GM21526 (cell line): ENCODE measurements at regions not wholly inside any gene's neighbourhood (a gene's known extent, or its start where the extent isn't known, plus 50 kb on each side); places are given as distances from the start of the nearest gene placed in this dataset.
"Not testable (repeated sequence)": the region's sequence is repeated elsewhere in the genome, so short reads cannot be mapped to it uniquely, and the experiment has no call there.

Source experiments
- ATAC-seq: cut with Tn5 transposase; IDR thresholded peaks from one replicate; pipeline ENCODE4 v1.9.1; 2021; ENCODE audit warnings: moderate library complexity; ENCODE audit not compliant: unreplicated experiment, low FRiP score

DNA sequence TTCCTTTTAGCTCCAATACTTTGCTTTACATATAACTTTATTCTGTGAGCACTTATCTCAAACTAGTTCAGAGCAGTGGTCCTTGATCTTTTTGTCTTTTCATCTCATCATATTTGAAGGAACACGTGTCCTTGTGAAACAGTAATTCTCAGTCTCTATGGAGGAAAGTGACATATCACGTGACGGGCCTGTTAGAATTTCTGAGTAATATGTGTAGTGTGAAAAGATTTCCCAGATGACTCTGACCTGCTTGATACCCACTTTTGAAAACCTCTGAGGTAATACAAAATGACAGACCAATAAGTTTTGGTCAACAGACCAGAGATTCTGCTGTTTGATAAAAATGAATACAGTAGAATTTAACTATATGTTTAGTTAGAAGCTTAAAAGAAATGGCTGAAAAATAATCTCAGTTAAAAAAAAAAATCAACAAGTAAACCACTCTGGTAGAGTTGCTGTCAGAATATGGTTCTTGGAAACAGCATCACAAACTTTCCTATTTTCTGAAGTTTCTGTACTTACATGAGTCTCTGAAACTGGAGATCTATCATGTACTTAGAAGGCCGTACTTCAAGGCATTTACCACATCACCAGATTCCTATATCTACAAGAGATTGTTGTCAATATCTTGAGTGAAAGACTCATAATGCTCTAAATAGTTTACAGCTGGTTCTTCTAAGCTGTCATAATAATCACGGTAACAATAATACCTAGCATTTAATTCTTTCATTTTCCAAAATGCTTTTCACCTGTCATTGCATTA, 590.2 kb upstream of the TBL1XR1 start:
- ATAC-seq = peak; percentile 84

DNA sequence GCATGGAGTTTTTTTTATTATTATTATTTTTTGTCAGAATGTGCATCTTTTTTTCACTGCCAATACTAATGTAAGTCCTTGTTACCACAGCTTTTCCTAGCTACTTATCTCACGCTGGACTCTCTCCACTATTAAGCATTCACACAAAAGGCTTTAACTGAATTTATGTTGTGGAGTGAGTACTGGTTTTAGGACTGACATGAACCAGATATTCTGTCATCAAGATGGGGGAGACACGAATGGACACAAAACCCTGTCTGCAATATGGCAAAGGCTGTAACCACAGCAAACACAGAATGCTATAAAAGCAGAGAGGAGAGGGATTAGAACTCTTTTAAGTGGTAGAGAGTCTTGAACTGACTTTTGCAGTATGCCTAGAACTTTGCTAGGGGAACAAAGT, 592.2 kb upstream of the TBL1XR1 start:
- no peak for ATAC-seq

DNA sequence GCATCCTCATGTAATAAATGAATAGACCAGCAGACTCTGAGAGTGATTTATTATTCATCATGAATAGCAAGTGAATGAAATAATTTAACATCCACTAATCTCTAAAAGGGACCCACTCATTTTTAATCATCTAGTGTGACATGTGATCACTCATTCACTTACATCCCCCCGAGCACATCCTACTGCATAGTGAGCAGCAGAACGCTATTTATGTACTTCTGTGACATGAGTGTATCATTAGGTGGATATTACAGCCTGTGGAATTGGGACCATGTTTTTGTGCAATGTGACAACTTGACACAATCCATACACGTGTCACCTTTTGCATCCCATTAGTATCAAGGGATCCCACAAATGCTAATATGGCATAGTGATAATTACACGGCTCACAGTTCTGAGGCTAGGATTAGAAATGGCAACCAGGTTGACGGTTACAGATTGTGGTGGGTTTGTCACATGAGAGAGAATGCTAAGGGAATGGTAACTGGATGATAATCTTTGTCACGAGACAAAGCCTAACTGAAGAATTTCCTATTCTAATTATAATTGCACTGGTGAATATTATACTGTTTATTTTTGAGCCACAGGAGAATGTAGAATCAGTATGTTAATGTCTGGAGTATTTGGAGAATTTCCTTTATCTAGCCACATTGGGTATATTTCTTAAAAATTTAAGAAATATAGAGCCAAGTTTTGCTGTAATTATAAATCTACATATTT, 595.2 kb upstream of the TBL1XR1 start:
- no peak for ATAC-seq

DNA sequence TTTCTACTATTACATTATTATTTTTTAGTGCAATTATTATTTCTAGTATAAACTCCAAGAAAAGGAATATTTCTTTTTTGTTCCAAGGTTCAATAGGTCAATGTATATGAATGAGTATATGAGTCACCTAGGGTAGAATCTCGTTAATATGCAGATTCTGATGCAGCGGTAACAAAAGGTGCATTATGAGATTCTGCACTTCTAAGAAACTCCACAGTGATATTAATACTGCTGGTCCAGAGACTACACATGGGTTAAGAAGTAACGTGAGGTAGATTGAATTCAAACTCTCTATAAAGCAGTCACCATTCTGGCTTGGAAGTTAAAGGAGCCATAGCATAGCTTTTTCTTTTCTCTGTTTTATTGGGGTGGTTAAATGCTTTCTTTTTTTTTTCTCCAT, 596.2 kb upstream of the TBL1XR1 start:
- ATAC-seq = no peak

DNA sequence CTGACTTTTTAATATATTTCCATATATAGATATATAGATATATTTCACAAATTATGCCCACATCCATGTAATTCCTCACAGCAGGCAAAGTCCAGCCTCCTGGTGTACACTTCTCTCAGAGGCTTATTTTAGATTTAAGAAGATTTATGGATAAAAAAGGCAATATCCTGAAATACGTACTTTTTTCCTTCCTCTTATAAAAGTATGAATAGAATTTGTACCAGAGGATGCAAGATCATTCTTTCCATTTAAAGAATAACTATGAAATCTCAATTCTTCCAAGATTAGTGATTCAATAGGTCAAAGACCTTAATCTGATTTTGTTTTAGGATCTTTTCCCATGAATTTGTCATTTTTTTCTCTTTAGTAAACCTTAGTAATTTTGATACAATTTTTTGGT, 597.9 kb upstream of the TBL1XR1 start:
- ATAC-seq = no peak

DNA sequence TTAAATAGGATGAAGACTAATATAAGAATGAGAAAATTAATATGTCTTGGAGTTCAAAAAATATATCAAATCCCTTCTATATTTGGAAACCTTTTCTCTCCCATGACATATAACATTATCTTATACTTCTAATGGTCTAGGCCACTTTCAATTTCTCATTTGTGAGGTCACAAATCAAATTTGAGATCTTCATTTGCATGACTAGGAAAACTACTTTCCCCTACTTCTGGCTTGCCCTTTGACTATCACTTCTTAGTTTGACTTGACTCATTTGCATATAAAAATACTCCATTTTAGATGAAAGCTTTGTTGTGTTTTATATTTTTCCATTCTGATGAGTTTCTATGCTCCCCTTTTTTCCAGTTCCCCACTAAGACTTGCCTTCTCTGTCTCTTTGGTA, 598.6 kb upstream of the TBL1XR1 start:
- no peak for ATAC-seq

DNA sequence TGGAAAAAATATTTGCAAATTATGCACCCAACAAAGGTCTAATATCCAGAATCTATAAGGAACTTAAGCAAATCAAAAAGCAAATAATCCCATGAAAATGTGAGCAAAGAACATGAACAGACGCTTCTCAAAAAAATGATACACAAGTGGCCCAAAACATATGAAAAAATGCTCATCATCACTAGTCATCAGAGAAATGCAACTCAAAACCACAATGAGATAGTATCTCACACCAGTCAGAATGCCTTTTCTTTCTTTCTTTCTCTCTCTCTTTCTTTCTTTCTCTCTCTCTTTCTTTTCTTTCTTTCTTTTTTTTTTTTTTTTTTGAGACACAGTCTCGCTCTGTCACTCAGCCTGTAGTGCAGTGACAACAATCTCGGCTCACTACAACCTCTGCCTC, 602.9 kb upstream of the TBL1XR1 start:
- not testable (repeated sequence) for ATAC-seq

DNA sequence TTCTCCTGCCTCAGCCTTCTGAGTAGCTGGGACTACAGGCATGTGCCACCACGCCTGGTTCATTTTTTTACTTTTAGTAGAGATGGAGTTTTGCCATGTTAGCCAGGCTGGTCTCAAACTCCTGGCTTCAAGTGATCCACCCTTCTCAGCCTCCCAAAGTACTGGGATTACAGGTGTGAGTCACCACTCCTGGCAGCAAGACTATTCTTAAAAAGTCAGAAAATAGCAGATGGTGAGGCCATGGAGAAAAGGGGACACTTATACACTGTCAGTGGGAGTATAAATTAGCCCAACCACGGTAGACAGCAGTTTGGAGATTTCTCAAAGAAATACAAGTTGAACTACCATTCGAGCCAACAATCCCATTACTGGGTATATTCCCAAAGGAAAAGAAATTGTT, 603.3 kb upstream of the TBL1XR1 start:
- no peak for ATAC-seq

DNA sequence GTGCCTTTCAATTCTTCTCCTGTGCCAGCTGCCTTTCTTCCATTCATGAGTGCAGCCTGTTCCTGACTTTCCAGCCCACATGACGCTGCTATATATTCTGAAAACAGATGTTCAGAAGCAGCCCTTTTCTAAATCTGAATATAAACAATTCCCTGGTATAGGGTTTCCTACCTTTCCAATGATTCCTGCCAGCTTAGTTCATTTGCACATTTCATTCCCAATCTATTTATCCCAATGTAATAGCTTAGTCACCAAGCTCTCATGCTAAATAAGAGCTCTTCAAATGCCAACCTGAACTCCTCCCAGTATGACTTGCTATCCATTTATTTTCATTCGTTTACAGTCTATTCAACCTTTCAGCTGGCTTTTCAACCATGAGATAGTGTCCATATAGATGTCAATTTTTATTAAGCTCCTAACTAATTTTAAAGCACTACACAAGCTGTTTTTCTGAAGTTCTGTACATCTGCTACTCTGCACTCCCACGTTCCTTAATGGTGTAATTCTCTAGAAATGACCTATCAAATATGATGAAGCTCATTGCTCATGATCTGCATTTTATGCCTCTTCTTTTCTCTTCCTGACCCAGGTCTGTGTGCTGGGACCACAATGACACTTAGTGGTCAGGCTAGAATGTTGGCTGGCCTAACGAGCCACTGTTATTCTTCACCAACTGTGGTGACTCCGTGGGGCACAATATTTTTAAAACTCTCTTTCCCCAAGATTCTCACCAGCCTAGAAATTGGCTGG, 605.0 kb upstream of the TBL1XR1 start:
- no peak for ATAC-seq

DNA sequence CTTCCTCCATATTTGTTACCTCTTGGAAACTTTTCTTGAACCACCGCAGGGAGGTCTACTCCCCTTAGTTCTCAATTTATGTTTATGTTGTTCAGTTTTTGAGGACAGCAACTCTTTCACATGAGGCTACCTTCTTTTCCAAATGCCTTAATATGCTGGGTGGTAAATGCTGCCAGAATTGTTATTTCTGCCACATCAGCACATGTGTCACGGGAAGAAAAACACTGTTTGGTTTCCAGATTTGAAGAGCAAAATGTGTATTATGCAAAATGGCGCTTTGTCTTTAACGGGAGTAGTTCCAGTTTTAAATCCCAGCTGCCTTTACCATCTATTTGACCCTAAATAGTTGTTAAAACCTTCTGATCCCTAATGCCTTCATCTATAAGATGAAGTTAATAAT, 606.2 kb upstream of the TBL1XR1 start:
- ATAC-seq = no peak

DNA sequence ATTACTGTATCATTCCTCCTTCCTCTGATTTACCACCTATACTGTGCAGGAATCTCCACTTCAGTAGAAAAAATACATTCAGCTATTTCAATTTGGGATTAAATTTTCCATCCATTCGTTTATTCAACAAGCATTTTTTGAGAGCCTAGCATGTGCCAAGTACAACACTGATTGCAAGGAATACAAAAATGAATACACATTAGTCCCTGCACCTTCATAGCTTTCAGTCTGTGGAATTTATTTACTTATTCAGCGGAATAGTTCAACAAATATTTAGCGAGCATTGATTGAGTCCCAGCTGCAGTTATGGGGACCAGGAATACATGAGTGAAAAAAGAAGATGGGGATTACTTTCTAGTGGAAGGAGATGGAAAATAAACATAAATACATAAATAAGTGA, 606.8 kb upstream of the TBL1XR1 start:
- no peak for ATAC-seq

DNA sequence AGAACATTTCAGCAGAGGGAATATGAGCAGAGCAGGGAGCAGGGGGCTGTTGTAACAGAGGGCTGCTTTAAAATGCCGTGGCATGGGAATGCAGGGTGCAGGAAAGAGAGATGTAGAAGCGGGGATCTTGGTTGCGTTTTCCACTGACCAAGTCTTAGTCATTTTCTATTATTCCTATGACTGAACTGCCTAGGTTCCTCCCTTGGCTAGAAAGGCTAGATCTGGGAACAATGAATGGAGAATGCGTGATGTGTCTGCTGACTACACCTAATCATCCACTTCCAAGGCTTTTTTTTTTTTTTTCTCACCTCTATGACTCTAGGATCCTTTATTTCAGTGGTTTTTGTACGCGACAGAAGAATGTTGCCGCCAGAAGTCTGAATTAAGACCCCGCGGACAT, 607.4 kb upstream of the TBL1XR1 start:
- no peak for ATAC-seq

DNA sequence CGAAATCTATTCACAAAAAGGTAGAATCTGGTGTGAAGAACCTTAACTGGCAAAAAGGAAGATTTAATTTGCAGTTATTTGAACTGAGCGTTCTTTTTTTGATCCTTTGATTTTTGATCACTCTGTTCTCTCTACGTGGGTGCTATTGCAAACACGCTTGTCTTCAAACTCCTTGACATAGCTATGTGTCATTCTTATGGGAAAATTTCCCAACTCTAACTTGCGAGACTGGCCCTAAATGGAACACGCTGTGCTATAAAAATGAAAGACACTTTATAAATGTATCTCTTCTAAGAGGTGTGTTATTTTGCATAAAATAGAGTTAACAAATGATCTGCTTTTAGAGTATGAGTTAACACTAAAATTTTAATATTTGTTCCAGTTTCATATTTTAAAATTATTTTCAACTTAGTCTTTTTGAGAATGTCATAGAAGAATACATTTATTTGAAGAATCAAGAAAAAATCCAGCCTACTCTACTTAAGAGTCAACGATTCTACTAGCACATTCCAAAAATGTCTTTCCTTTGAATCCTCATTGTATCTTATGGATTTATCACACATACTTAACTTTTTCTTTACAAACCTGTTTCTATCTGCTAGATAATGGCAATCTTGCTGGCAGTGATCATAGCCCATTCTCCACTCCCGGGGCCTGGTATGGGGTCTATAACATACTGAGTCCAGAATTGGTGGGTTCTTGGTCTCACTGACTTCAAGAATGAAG, 610.0 kb upstream of the TBL1XR1 start:
- ATAC-seq = no peak

DNA sequence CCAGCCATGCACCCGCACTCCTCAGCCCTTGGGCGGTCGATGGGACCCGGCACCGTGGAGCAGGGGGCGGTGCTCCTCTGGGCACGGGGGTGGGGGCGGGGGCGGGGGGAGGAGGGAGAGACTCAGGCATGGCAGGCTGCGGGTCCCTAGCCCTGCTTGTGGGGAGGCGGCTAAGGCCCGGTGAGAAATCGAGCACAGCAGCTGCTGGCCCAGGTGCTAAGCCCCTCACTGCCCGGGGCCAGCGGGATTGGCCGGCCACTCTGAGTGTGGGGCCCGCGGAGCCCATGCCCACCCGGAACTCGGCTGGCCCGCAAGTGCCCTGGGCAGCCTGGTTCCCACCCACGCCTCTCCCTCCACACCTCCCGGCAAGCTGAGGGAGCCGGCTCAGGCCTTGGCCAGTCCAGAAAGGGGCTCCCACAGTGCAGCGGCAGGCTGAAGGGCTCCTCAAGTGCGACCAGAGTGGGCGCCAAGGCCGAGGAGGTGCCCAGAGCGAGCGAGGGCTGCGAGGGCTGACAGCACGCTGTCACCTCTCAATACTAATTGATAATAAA, 611.7 kb upstream of the TBL1XR1 start:
- ATAC-seq = not testable (repeated sequence)

DNA sequence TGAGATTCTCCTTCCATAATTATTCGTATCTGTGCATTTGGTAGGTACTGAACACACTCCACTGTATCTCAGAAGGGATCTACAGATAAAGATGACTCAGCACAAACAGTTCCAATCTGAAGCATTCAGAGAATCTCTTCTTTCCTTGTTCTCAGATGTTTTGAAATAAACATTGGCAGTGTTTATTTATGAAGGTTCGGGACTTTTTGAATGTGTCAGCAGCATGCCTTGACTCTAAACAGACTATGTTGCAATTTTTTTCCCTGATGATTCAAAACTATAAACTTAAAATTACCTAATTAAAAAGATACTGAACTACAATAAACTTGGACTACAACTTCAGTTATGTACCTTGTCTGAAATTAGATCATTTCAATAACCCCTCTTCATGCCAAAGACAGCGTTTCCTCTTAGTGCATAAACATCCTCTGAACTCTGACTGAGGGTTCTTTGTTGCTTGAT, 612.9 kb upstream of the TBL1XR1 start:
- no peak for ATAC-seq

DNA sequence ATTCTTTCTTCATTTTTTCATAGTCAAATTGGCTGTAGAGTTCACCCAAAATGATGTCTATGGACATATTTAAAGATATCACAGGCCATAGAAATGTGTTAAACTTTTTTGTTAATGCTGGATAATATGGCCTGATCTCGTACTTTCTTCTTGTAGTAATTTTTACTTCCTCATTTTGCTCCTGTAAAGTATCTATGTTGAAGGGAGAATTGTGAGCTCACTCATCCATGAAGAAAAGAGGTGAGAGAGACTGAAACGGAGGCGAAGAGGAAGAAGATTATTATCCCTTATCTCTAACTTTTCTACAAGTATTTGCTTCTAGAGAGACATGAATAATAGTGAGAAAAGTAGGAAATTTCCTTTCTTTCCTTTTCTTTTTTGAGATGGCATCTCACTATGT, 613.8 kb upstream of the TBL1XR1 start:
- no peak for ATAC-seq

DNA sequence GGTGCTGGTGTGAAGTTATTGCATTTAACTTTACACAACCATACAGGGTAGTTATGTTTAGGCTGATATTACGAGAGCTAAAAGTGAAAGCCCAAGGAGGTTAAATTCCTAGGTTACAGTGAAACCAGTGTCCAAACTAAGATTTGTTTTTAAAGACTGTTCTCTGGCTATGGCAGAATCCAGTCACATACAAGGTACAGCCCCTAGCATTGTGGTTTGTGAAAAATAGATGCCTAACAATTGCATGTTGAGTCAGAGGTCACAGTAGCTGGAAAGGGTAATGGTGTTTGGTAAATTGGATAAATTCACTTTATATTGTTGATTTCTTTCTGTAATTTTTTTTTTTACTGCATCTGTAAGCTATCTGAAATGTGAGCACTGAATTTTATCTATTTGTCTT, 614.6 kb upstream of the TBL1XR1 start:
- no peak for ATAC-seq

DNA sequence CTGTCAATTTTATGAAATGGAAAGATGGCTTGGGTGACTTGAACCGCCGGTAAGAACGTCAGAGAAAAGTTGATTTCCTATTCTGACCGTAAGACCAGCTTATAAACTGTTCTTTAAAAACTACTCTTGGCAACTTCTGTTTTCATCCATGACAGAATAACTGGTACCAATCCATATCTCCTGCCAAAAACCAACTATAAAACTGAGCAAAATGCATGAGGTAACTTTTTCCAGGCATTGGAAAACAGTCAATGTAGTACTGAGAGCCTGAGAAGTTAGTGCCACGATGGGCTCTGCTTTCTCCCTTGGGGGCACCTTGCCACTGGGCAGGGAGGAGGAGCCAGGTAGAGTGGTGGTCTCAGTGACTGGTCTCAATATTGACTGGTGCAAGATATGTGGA, 615.2 kb upstream of the TBL1XR1 start:
- no peak for ATAC-seq

DNA sequence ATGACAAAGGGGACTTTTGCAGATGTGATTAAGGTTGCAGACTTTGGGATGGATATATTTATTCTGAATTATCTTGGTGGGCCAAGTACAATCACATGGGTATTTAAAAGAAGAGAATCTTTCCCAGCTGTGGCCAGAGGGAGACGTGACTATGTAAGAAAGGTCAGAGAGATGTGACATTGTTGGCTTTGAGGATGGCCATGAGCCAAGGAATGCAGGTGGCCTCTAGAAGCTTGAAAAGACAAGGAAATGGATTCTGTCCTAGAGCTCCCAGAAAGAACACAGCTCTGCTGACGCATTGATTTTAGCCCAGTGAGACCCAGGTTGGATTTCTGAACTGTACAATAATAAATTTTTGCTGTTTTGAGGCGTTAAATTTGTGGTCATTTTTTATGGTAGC, 616.0 kb upstream of the TBL1XR1 start:
- ATAC-seq = no peak

DNA sequence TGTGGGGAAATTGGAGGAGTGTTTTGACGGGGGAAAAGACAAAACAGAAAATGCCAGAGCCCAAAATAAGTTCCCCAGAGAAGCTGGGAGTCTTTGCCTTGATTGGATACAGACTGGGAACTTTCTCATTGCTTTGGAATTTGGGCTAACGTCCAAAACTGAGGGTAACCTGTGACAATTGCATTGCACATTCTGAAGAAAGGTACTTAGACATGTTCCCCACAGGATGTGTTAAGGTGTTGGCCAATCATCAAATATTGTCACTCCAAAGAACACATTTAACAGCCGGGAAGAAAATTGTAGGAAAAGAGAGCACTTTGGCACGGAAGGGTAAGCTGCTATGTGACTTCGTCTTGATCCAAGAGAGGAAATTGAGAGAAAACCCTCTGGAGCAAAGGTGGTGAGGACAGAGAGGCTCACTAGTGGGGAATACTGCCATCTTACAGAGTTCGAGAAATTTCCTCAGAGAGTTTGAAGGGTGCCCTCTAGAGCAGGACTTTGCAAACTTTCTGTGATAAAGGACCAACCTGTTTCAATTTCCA, 619.5 kb upstream of the TBL1XR1 start:
- no peak for ATAC-seq
